GM12865 (cell line): ENCODE measurements at regions not wholly inside any gene's neighbourhood (a gene's known extent, or its start where the extent isn't known, plus 50 kb on each side); places are given as distances from the start of the nearest gene placed in this dataset.

Experiments
- DNase-seq: peaks from one replicate; pipeline ENCODE4 v3.0.0; 2010; ENCODE audit warnings: low read depth
- H3K4me3 ChIP-seq: 2 replicates; pipeline ENCODE4 v1.5.1; 2011; ENCODE audit warnings: mild to moderate bottlenecking, low read depth, low read length, control low read depth
- TF ChIP-seq, protein P1 (sequence below): IDR thresholded peaks from 2 replicates; pipeline ENCODE4 v1.5.1; 2011; ENCODE audit warnings: low read length, control low read depth, low read depth, inconsistent platforms; ENCODE audit not compliant: insufficient read depth; ENCODE audit errors: missing control alignments

DNA sequence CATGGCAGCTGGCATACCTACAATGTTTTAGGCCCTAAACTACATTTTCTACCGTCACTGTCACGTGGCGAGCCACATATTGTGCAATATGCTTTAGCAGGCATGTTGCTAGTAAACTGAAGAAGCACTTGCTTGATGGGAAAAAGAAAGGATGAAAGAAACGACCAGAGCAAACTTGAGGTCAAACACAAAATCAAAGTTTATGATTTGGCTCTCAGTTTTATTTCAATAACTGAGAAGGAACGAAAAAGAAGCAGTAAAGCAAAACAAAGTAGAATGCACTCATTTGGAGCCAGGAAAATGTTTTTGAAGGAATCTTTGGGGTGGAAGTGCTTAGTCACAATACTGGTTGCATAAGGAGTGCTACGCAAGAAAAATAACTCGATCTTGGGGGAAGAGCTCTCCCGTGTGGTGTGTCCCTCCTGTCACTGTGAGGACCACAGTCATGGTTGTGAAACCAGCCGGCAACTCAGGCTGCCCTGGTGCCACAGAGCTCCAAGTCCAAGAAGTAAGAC is 349.8 kb downstream of the RBM43 start:
- no peak for DNase-seq
- H3K4me3 ChIP-seq: no peak overlapping the region
- TF ChIP-seq, protein P1, sequence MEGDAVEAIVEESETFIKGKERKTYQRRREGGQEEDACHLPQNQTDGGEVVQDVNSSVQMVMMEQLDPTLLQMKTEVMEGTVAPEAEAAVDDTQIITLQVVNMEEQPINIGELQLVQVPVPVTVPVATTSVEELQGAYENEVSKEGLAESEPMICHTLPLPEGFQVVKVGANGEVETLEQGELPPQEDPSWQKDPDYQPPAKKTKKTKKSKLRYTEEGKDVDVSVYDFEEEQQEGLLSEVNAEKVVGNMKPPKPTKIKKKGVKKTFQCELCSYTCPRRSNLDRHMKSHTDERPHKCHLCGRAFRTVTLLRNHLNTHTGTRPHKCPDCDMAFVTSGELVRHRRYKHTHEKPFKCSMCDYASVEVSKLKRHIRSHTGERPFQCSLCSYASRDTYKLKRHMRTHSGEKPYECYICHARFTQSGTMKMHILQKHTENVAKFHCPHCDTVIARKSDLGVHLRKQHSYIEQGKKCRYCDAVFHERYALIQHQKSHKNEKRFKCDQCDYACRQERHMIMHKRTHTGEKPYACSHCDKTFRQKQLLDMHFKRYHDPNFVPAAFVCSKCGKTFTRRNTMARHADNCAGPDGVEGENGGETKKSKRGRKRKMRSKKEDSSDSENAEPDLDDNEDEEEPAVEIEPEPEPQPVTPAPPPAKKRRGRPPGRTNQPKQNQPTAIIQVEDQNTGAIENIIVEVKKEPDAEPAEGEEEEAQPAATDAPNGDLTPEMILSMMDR: no peak

DNA sequence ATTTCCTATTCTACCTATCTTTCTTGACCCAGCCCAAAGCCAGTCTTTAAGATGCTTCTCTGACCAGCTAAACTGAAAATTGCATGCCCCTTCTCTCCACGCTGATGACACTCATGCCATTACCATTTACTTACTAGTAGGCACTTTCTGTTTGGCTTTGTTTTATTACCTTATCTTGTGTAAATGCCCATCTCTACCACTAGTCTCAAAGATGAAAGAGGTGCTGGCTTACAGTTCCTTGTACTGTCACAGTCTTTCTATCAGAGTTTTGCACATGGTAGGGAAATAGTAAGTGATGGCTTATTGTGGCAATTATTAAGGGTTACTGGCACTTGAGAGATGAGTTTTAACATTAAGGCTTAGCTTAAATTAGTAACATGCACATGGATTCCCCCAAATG is 352.1 kb downstream of the RBM43 start:
- TF ChIP-seq, protein P1: peak; percentile 3
- DNase-seq: no peak
- H3K4me3 ChIP-seq: no peak overlapping the region

DNA sequence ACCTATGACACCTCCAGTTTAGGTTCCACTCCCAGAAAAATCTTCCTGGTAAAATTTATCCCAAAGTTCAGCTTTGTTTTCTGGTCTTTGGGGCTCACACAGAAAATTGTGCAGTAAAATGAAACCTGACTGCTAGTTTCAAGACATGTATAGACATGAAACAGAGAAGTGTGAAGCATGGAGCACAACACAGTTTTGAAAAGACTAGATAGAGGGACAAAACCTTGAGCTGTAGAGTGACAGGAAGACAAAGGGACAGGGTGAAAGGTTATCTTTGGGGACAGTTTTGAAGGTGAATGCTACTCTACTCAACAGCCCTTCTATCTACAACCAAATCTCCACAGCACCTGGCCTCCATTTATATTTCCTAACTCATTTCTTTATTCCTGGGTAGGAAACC is 352.6 kb downstream of the RBM43 start:
- no peak overlapping the region for H3K4me3 ChIP-seq
- TF ChIP-seq, protein P1: no peak
- DNase-seq: peak; percentile 9

DNA sequence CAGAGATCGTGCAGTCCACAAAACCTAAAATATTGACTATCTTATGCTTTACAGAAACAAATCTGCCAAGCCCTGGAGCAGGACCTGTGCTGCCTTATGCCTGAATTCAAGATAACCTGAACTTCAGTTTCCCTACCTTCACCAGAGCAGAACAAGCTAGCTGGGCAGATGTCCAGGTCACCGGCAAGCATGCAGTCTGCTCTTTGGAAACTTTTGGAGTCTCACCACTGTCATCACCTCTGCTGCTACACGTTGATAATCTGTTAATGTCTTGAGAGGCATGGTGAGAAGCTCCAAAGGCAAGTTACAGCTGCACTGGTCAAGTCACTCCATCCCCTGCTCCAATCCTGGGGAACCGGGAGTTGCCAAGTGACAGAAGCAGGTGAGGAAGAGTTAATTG is 354.2 kb downstream of the RBM43 start:
- TF ChIP-seq, protein P1: no peak
- DNase-seq: no peak
- no peak overlapping the region for H3K4me3 ChIP-seq

DNA sequence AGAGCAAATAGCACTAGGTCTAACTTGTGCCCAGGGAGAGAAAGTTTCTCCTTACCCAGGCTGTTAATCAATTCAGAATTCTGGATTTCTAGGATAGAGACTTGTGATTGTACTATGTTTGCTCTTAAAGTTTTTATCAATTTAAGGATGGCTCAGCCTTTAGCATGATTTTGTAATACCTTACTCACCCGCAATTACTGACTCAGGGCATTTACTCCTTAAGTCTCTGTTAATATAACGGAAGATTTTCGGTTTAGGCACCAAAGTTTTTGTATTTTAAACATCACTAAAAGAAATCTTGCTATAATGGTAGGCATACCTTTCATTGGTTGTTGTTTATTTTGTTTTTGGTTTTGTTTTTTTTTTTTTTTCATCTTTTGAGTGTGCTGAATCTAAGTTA is 358.2 kb downstream of the RBM43 start:
- TF ChIP-seq, protein P1: no peak
- DNase-seq: no peak

DNA sequence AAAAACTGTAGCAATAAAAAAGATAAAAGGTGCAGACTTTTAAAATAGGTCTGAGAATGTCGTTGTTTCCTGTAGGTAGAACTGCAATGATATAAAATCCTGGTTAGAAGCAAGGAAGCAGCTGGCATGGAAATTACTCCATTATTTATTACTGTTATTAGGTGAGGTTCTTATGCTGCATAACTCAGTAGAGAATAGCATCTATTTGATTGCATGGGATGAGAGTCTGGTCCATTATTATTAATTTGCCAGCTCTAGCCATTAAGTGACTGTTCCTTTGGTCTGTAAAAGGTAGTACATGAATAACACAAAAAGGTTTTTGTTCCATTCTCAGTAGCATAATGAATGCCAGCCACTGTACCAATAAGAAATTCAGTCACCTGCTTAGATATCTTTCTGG is 358.6 kb downstream of the RBM43 start:
- TF ChIP-seq, protein P1: no peak
- DNase-seq: no peak
- no peak overlapping the region for H3K4me3 ChIP-seq

More for the DNA sequence above, 358.2 kb downstream of the RBM43 start:
- no peak overlapping the region for H3K4me3 ChIP-seq

DNA sequence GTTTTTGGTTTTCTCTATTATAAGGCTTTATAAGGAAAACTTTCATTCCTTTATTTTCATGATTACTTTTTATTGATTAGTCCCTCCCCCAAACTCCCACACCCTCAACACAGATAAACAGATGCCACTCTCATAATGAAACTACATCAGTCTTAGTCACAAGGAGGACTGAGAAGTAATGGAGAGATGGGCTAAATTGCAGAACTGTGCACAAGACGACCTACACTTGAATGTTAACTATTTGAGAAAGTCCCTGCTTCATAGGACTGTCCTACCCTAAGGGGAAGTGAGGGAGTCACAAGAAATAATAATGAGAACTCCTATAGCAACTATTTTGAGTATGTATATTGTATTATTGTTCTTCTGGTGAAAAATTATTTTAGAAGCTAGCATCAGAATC is 360.8 kb downstream of the RBM43 start:
- DNase-seq: no peak

More for the DNA sequence above, 360.8 kb downstream of the RBM43 start:
- H3K4me3 ChIP-seq: no peak overlapping the region
- TF ChIP-seq, protein P1: no peak
